ENCODE measurements at regions not wholly inside any gene's neighbourhood (a gene's known extent, or its start where the extent isn't known, plus 50 kb on each side); places are given as distances from the start of the nearest gene placed in this dataset.

- DNase-seq, result no peak
- peaks cover 18% of the 10 kb centered on the region for H3K27me3 Mint-ChIP-seq
- H3K4me3 Mint-ChIP-seq, result no peak overlapping the region
- H3K27ac Mint-ChIP-seq, result no peak overlapping the region
- ChIA-PET CTCF (no interaction called here), POLR2A (no interaction called here)
- no peaks in the 10 kb centered on the region for H3K36me3 Mint-ChIP-seq (ENCODE audit: low read depth)
- H3K4me1 Mint-ChIP-seq, result no peaks in the 10 kb centered on the region
- H3K9me3 Mint-ChIP-seq, result no peaks in the 10 kb centered on the region
These were observed 69.7 kb downstream of the PSMB1 start for GRCh38 chr6:170483413-170483812.

GRCh38 chr6:170480050-170480692 is 72.9 kb downstream of the PSMB1 start:
- no peak overlapping the region for H3K27ac Mint-ChIP-seq
- H3K9me3 Mint-ChIP-seq, result no peaks in the 10 kb centered on the region
- ChIA-PET CTCF (no interaction called here), POLR2A (no interaction called here)
- H3K36me3 Mint-ChIP-seq (ENCODE audit: low read depth), result no peaks in the 10 kb centered on the region
- H3K4me1 Mint-ChIP-seq, result no peaks in the 10 kb centered on the region
- no peak for DNase-seq
- H3K27me3 Mint-ChIP-seq, result peaks cover 16% of the 10 kb centered on the region
- no peak overlapping the region for H3K4me3 Mint-ChIP-seq

GRCh38 chr6:170476360-170476759 is 76.7 kb downstream of the PSMB1 start:
- no peak overlapping the region for H3K4me3 Mint-ChIP-seq
- peaks cover 7% of the 10 kb centered on the region for H3K27me3 Mint-ChIP-seq
- H3K4me1 Mint-ChIP-seq, result no peaks in the 10 kb centered on the region
- H3K27ac Mint-ChIP-seq, result no peak overlapping the region
- no peaks in the 10 kb centered on the region for H3K9me3 Mint-ChIP-seq
- POLR2A ChIA-PET, result no interaction called here
- CTCF ChIA-PET, result no interaction called here
- no peak for DNase-seq
- no peaks in the 10 kb centered on the region for H3K36me3 Mint-ChIP-seq (ENCODE audit: low read depth)

GRCh38 chr6:170475118-170475517 is 78.0 kb downstream of the PSMB1 start:
- Mint-ChIP-seq H3K27me3 (peaks cover 4% of the 10 kb centered on the region), H3K4me1 (no peaks in the 10 kb centered on the region), H3K9me3 (peaks cover 2% of the 10 kb centered on the region), H3K4me3 (no peak overlapping the region), H3K36me3 (ENCODE audit: low read depth) (no peaks in the 10 kb centered on the region), H3K27ac (no peak overlapping the region)
- DNase-seq, result no peak
- CTCF ChIA-PET, result no interaction called here
- POLR2A ChIA-PET, result no interaction called here

GRCh38 chr6:170473801-170474200 is 79.3 kb downstream of the PSMB1 start:
- H3K27me3 Mint-ChIP-seq, result peaks cover 4% of the 10 kb centered on the region
- POLR2A ChIA-PET, result no interaction called here

GRCh38 chr6:170473301-170473717 is 79.8 kb downstream of the PSMB1 start:
- POLR2A ChIA-PET, result no interaction called here
- H3K4me1 Mint-ChIP-seq, result no peaks in the 10 kb centered on the region
- H3K9me3 Mint-ChIP-seq, result peaks cover 4% of the 10 kb centered on the region
- no peak overlapping the region for H3K4me3 Mint-ChIP-seq
- H3K36me3 Mint-ChIP-seq (ENCODE audit: low read depth), result no peaks in the 10 kb centered on the region
- no peak for DNase-seq
- CTCF ChIA-PET, result no interaction called here
- peaks cover 4% of the 10 kb centered on the region for H3K27me3 Mint-ChIP-seq
- H3K27ac Mint-ChIP-seq, result no peak overlapping the region

More at GRCh38 chr6:170473801-170474200, 79.3 kb downstream of the PSMB1 start:
- H3K4me1 Mint-ChIP-seq, result no peaks in the 10 kb centered on the region
- no peak overlapping the region for H3K27ac Mint-ChIP-seq
- H3K9me3 Mint-ChIP-seq, result peaks cover 3% of the 10 kb centered on the region
- CTCF ChIA-PET, result no interaction called here
- no peak overlapping the region for H3K4me3 Mint-ChIP-seq
- no peak for DNase-seq
- no peaks in the 10 kb centered on the region for H3K36me3 Mint-ChIP-seq (ENCODE audit: low read depth)

GRCh38 chr6:170471491-170471890 is 81.6 kb downstream of the PSMB1 start:
- Mint-ChIP-seq H3K27ac (no peak overlapping the region), H3K4me1 (no peaks in the 10 kb centered on the region), H3K36me3 (ENCODE audit: low read depth) (no peaks in the 10 kb centered on the region), H3K9me3 (peaks cover 12% of the 10 kb centered on the region), H3K27me3 (peaks cover 4% of the 10 kb centered on the region), H3K4me3 (no peak overlapping the region)
- CTCF ChIA-PET, result no interaction called here
- DNase-seq, result no peak
- POLR2A ChIA-PET, result no interaction called here

GRCh38 chr6:170470734-170471133 is 82.4 kb downstream of the PSMB1 start:
- ChIA-PET CTCF (no interaction called here), POLR2A (no interaction called here)
- H3K27ac Mint-ChIP-seq, result no peak overlapping the region
- peaks cover 14% of the 10 kb centered on the region for H3K9me3 Mint-ChIP-seq
- peaks cover 4% of the 10 kb centered on the region for H3K27me3 Mint-ChIP-seq
- no peak for DNase-seq
- H3K36me3 Mint-ChIP-seq (ENCODE audit: low read depth), result no peaks in the 10 kb centered on the region
- H3K4me3 Mint-ChIP-seq, result no peak overlapping the region
- no peaks in the 10 kb centered on the region for H3K4me1 Mint-ChIP-seq

GRCh38 chr6:170464524-170464979 is 88.6 kb downstream of the PSMB1 start:
- DNase-seq, result no peak
- ChIA-PET POLR2A (no interaction called here), CTCF (no interaction called here)

GRCh38 chr6:170464080-170464479 is 89.0 kb downstream of the PSMB1 start:
- peaks cover 12% of the 10 kb centered on the region for H3K9me3 Mint-ChIP-seq
- H3K4me3 Mint-ChIP-seq, result no peak overlapping the region
- peaks cover 3% of the 10 kb centered on the region for H3K27me3 Mint-ChIP-seq
- DNase-seq, result no peak
- H3K27ac Mint-ChIP-seq, result no peak overlapping the region
- H3K4me1 Mint-ChIP-seq, result peaks cover 7% of the 10 kb centered on the region
- CTCF ChIA-PET, result no interaction called here
- POLR2A ChIA-PET, result no interaction called here
- no peaks in the 10 kb centered on the region for H3K36me3 Mint-ChIP-seq (ENCODE audit: low read depth)

More at GRCh38 chr6:170464524-170464979, 88.6 kb downstream of the PSMB1 start:
- H3K27me3 Mint-ChIP-seq, result peaks cover 3% of the 10 kb centered on the region
- no peak overlapping the region for H3K27ac Mint-ChIP-seq
- no peaks in the 10 kb centered on the region for H3K36me3 Mint-ChIP-seq (ENCODE audit: low read depth)
- H3K4me1 Mint-ChIP-seq, result peaks cover 5% of the 10 kb centered on the region
- no peak overlapping the region for H3K4me3 Mint-ChIP-seq
- peaks cover 12% of the 10 kb centered on the region for H3K9me3 Mint-ChIP-seq

- H3K4me1 Mint-ChIP-seq, result peaks cover 7% of the 10 kb centered on the region
- H3K27me3 Mint-ChIP-seq, result peaks cover 3% of the 10 kb centered on the region
- H3K9me3 Mint-ChIP-seq, result peaks cover 10% of the 10 kb centered on the region
- POLR2A ChIA-PET, result no interaction called here
- H3K36me3 Mint-ChIP-seq (ENCODE audit: low read depth), result no peaks in the 10 kb centered on the region
- CTCF ChIA-PET, result no interaction called here
- H3K4me3 Mint-ChIP-seq, result no peak overlapping the region
- no peak for DNase-seq
- H3K27ac Mint-ChIP-seq, result no peak overlapping the region
These were observed 89.9 kb downstream of the PSMB1 start for GRCh38 chr6:170463101-170463721.

GRCh38 chr6:170462366-170463020 is 90.6 kb downstream of the PSMB1 start:
- Mint-ChIP-seq H3K4me1 (peaks cover 7% of the 10 kb centered on the region), H3K27me3 (peaks cover 3% of the 10 kb centered on the region), H3K27ac (no peak overlapping the region), H3K9me3 (peaks cover 3% of the 10 kb centered on the region), H3K36me3 (ENCODE audit: low read depth) (no peaks in the 10 kb centered on the region), H3K4me3 (no peak overlapping the region)
- CTCF ChIA-PET, result no interaction called here
- DNase-seq, result no peak
- POLR2A ChIA-PET, result no interaction called here

- DNase-seq, result no peak
- no peak overlapping the region for H3K27ac Mint-ChIP-seq
- H3K4me3 Mint-ChIP-seq, result no peak overlapping the region
- peaks cover 3% of the 10 kb centered on the region for H3K9me3 Mint-ChIP-seq
- H3K27me3 Mint-ChIP-seq, result peaks cover 3% of the 10 kb centered on the region
- ChIA-PET POLR2A (no interaction called here), CTCF (no interaction called here)
- no peaks in the 10 kb centered on the region for H3K36me3 Mint-ChIP-seq (ENCODE audit: low read depth)
- H3K4me1 Mint-ChIP-seq, result peaks cover 7% of the 10 kb centered on the region
These were observed 91.3 kb downstream of the PSMB1 start for GRCh38 chr6:170461556-170462365.

All from activated CD4-positive, alpha-beta memory T cell treated with anti-CD3 and anti-CD28 coated beads, Interleukin-2, amount 10 ng/mL, durations not matched to agents 7 days and 5 days (primary cell).